ENCODE measurements at regions not wholly inside any gene's neighbourhood (a gene's known extent, or its start where the extent isn't known, plus 50 kb on each side); places are given as distances from the start of the nearest gene placed in this dataset.
A peak's percentile ranks its signal among the peaks of the same experiment; 100 is the strongest.

DNA sequence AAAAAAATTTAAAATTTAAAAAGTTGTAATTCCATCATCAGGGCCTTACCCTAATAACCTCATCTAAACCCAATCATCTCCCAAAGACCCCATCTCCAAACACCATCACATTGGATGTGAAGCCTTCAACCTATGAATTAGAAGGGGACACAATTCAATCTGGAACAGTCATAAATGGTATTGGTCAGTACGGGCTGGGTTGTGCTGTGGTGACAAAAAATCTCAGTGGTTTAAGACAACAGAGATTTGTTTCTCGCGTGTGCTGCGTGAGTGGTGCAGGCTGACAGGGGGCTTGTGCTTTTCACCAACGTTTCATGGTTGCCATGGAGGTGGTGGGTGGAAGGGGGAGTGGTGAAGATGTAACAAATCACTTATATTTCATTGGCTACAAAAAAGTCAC, 174.5 kb downstream of the INHBB start:
- intact Hi-C loops (cut with DNase I; ENCODE audit: low total_unique reads): loop anchor here (10.0 kb wide), 1 partner anchor 154 kb away; no protein-coding TSS in a partner anchor
- H3K4me3 ChIP-seq (ENCODE audit: low read depth, poor library complexity, severe bottlenecking): no peak overlapping the region
- 90 to 91% methylated on average over 5 of the region's 5 CpGs for WGBS, 2 donors
- no peak for DNase-seq (ENCODE audit: low spot score in 2 of 2)
- TF ChIP-seq, protein P1, sequence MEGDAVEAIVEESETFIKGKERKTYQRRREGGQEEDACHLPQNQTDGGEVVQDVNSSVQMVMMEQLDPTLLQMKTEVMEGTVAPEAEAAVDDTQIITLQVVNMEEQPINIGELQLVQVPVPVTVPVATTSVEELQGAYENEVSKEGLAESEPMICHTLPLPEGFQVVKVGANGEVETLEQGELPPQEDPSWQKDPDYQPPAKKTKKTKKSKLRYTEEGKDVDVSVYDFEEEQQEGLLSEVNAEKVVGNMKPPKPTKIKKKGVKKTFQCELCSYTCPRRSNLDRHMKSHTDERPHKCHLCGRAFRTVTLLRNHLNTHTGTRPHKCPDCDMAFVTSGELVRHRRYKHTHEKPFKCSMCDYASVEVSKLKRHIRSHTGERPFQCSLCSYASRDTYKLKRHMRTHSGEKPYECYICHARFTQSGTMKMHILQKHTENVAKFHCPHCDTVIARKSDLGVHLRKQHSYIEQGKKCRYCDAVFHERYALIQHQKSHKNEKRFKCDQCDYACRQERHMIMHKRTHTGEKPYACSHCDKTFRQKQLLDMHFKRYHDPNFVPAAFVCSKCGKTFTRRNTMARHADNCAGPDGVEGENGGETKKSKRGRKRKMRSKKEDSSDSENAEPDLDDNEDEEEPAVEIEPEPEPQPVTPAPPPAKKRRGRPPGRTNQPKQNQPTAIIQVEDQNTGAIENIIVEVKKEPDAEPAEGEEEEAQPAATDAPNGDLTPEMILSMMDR (IDR thresholded peaks at IDR 0.05): no peak
- TF ChIP-seq POLR2A (IDR thresholded peaks at IDR 0.05): no peak

DNA sequence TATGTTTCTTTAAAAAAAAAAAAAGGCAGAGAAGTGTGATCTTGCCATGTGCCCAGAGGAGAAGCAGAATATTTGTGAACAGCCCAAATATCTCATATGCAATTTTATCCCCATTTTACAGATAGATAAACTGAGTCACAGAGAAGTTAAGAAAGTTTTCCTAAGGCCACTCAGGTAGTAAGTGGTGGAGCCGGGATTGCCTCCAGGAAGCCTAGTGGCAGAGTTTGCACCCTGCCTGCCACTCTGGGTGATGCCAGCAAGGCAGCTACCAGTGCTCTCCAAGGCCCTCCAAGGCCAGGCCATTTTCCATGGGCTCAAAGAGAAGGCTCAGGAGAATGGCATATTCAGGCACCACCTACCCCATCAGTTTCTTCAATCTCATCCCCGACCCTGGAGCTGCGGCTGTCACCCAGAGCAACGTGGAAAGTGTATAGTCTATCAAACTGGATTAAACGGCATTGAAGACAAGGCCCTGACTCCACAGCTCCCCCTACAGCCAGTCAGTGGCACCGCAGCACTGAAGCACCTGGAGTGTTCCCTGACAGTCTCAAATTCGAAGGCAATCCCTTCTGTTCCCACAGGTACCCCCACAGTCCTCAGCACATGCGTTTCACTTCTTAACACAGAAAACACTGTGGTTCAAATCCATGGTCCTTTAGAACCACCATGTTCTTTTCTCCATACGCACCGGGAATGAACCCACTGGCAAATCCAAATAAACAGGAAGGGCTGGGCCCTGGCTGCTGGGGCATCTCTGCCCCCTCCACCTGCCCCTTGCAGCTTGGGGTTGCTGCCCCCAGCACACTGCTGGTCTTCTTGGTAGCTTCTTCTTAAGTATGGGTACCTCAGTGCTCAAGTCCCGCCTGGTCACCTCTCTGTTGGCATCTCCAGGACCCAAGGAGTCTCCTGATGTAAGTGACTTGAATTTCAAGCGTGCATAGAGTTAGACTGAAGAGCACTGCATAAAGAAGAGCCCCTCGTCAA, 175.3 kb downstream of the INHBB start:
- WGBS, 2 donors: 43 to 51% methylated on average over 13 of the region's 13 CpGs

DNA sequence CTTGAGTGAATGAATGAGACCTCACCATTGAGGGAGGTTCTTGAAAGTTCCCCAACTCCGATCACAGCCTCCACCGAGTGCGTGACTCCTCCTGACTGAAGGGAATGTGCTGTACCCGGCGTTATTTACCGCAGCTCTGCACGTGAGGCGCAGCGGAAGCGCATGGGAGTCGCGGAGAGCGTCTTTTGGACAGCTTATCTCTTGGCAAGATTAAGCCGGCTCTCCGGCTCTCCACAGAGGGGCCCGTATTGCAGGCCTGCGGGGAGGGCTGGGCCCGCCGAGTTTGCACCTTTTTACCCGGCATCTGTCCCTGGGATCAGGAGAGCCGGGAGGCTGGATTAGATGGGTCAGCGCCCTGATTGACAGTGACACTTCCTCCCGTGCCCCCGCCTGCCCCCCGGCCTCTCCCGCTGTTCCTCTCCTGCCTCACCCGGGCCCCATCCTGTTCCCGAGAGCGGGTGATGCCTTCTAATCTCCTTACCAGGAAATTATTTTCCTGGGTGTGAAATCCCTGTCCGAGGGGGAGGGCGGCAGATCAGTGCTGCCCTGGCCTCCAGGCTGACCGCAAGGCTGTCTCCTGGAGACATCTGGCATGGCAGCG, 176.3 kb downstream of the INHBB start:
- 66 to 84% methylated on average over 29 to 33 of the region's 33 CpGs for WGBS, 2 donors
- TF ChIP-seq, protein P1 (IDR thresholded peaks at IDR 0.05): no peak
- TF ChIP-seq POLR2A (IDR thresholded peaks at IDR 0.05): no peak
- H3K4me3 ChIP-seq (ENCODE audit: low read depth, poor library complexity, severe bottlenecking): no peak overlapping the region
- no peak for DNase-seq (ENCODE audit: low spot score in 2 of 2)
- intact Hi-C loops (cut with DNase I; ENCODE audit: low total_unique reads): loop anchor here (10.0 kb wide), 1 partner anchor 153 kb away; no protein-coding TSS in a partner anchor

More for the DNA sequence above, 175.3 kb downstream of the INHBB start:
- H3K4me3 ChIP-seq (ENCODE audit: low read depth, poor library complexity, severe bottlenecking): no peak overlapping the region
- TF ChIP-seq, protein P1 (IDR thresholded peaks at IDR 0.05): peak in 1 of 3 donors; percentile 71
- TF ChIP-seq POLR2A (IDR thresholded peaks at IDR 0.05): no peak
- DNase-seq (ENCODE audit: low spot score in 2 of 2): no peak
- intact Hi-C loops (cut with DNase I; ENCODE audit: low total_unique reads): loop anchor here (10.0 kb wide), 1 partner anchor 154 kb away; no protein-coding TSS in a partner anchor

DNA sequence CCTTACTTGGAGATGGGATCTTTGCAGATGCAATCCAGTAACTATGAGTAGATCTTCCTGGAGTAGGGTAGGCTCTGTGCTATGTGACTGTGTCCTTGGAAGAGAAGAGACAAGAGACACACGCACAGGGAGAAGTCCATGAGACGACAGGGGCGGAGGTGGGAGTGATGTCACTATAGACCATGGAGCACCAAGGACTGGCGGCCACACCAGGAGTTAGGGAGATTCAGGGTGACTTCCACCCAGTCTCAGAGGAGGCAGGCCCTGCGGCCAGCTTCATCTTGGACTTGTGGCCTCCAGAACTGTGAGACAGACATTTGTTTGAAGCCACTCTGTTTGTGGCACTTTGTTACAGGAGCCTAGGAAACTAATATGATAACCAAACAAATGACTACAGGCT, 177.8 kb downstream of the INHBB start:
- no peak overlapping the region for H3K4me3 ChIP-seq (ENCODE audit: low read depth, poor library complexity, severe bottlenecking)
- DNase-seq (ENCODE audit: low spot score in 2 of 2): no peak
- WGBS, 2 donors: 85 to 94% methylated on average over 5 of the region's 5 CpGs
- intact Hi-C loops (cut with DNase I; ENCODE audit: low total_unique reads): loop anchor here (10.0 kb wide), 1 partner anchor 151 kb away; no protein-coding TSS in a partner anchor
- TF ChIP-seq POLR2A (IDR thresholded peaks at IDR 0.05): no peak

DNA sequence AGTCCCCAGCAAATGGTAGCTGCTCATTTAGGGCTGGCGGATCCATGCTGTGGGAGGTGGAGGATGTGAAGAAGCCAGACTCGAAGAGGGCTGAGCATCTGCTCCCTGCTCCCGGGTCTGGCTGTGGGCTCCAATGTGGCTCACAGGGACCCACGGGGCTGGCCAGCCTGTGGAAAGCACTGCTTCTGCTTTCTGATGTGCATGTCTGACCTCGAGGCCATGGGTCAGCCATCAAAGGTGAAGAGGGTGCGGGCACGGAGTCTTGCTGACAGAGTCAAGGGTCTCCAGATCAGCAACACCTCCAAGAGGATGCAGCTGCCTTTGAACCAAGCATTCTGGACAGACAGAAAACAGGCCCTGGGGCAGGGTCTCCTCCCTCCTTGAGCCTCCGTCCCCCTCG, 178.2 kb downstream of the INHBB start:
- intact Hi-C loops (cut with DNase I; ENCODE audit: low total_unique reads): loop anchor here (10.0 kb wide), 1 partner anchor 151 kb away; no protein-coding TSS in a partner anchor

More for the DNA sequence above, 178.2 kb downstream of the INHBB start:
- DNase-seq (ENCODE audit: low spot score in 2 of 2): peak in 1 of 2 donors; percentile 66
- 88 to 94% methylated on average over 9 of the region's 9 CpGs for WGBS, 2 donors
- H3K4me3 ChIP-seq (ENCODE audit: low read depth, poor library complexity, severe bottlenecking): no peak overlapping the region
- TF ChIP-seq, protein P1 (IDR thresholded peaks at IDR 0.05): no peak
